ENCODE measurements at regions not wholly inside any gene's neighbourhood (a gene's known extent, or its start where the extent isn't known, plus 50 kb on each side); places are given as distances from the start of the nearest gene placed in this dataset.

DNA sequence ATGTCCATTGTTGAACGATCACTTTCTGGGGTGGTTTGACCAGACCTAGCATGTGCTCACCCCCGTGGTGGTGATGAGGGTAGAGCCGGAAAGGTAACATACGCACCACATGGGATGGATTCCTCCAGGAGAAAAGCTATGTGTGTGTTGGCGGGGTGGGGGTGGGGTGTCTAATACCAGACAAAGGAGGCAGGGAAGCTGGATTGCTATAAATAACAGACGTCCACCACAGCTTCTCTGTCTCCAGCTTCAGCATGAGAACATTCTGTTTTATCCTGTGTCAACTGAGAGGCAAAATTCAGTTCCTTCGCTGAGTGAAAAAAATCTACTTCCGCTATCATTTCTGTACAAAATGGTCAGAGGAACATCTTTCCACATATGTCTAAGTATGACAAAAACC lies 151.0 kb downstream of the PCSK1 start:
- DNase-seq = no peak

DNA sequence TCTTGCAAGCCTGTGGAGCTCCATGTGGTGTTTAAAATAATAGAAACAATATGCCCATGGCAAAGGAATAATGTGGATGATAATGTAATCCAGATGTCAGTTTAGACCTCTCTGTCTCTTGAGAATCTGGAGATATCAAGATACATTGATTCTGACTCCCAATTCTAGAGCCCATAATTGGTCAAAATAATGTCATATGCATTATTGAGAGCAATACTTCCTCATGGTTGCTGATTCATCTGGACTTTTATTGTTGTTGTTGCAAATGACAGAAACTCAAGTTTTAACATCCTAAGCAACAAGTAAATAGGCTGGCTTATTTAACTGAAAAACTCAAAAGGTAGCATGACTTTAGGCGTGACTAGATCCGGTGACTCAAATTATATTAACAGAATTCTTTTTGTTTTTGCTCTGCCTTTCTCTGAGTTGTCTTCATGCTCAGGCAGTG lies 152.1 kb downstream of the PCSK1 start:
- DNase-seq = no peak

DNA sequence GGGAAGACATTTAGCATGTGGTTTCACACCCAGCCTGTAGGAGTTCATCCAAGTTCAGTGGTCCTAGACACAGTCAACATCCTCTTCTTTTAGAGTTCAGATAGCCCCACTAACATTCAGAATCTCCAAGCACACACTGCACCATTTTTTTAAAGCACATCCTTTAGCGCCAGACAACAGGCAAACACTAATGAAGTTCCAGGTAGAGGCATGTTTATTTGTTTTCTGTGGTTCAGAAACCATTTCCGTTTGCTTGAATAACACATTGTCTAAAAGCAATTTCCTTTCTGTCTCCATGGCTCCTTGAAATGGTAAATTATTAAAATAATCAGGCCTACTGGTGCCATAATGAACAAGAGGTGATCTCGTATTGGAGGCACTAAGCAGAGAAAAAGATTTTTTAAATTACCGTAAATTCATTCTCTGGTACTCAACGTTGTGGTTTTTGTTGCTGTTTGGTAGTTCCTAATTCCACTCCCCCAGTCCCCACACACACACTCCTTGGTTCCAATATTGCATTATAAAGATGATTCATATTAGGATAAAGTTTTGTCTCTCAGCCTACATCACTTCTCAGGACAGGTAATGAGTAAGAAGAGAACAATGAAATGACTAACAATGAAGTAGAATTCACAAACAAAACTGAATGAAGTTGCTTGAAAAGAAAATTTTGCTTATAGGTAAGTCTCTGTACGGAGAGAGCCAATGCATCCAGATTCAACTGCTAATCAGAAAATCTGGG lies 153.1 kb downstream of the PCSK1 start:
- no peak for DNase-seq

DNA sequence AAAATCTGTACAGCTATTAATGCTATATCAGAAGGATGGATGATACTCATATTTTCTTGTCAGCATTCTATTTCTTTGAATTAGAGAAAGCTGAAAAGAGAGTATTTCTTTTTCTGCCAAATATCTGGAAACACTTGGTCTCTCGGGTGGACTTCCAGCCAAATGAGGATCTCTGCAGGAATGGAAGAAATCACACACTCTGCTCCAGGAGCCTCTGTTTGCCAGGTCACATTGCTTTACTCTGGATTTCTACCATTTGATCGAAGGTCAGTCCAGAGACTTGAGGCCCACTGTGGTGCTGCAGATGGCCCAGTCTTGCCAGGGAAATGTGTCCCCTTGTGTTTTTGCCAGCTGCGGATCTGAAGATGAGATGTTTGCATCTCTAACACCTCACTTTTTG lies 154.1 kb downstream of the PCSK1 start:
- DNase-seq = no peak

DNA sequence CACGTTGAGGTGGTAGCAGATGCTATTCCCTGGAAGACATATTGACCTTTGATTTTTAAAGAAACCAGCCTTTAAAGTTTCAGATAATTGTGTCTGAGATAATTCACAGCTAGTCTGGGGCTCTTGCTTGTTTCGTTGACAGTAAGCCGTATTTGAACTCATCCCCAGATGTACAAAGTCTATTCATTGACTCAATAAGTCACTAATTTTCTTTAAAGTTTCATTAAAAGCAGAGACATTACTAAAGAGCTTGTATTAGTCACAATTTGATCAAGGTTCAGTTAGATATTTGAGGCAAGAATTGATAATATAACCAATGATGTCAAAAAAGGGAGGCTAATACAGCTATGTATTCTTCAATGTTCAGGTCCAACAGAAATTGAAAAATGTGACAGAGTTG lies 158.0 kb downstream of the PCSK1 start:
- DNase-seq = no peak

DNA sequence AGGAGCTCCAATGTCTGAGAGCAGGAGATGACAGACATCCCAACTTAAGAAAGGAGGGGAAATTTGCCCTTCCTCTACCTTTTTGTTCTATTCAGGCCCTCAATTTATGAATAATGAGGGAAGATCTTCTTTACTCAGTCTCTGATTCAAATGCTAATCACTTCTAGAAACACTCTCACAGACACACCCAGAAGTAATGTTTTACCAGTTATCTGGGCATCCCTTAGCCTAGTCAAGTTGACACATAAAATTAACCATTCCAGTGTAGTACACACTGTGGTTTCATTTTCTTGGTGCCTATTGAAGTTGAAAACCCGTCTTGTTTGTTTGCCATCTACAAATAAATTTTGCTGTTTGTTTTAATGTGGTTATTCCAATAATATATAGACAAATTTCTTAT lies 167.6 kb downstream of the PCSK1 start:
- DNase-seq = no peak

DNA sequence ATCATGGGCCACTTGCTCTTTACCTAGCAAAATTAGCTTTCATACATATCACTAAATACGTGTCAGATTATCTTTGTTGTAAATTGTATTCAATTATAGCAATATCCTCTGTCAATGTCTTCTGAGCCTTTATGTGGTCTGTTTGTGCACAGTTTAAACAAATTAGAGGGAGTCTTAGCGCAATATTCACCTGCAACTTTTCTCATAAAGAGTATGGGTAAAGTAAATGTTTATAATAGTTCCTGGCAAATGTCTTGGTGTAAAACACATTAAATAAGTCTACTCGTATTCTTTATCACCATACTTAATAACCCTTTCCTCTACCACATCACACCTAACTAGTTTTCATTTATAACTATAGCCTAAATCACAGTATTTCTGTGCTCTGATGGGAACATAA lies 169.0 kb downstream of the PCSK1 start:
- no peak for DNase-seq

DNA sequence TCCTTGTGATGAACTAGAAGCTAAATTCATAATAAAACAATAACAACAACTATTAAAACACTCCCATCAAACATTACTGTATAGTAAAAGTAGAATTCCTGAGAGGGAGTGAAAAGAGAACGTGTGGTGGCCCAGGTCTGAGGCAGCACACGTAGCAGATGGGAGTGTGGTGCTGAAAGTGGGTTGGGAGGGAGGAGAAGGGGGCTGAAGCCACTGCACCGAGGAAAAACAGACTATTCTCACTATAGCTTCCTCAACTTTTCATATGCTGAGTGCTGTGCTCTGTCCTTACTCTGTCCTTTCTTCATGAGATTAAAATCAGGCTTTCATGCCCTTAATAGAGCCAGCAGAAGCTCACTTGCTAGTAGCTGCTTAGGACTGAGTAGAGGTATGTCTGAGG lies 170.9 kb downstream of the PCSK1 start:
- no peak for DNase-seq

DNA sequence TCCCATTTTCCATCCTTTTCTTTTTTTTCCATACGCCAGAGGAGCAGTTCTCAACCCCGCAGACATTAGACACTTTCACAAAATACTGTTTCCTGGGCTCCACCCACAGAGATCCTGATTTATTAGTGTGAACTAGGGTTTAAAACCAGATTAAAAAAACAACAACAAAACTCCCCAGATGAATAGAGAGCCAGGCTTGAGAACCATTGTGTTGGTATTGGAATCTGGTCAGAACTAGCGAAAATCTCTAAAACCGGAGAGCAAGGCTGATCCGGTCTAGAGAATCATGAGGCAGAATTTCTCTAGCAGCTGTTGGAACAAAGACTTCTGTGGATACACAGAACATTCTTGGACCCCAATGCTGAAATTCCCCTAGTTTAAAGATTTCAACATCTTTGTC lies 173.0 kb downstream of the PCSK1 start:
- DNase-seq = no peak

DNA sequence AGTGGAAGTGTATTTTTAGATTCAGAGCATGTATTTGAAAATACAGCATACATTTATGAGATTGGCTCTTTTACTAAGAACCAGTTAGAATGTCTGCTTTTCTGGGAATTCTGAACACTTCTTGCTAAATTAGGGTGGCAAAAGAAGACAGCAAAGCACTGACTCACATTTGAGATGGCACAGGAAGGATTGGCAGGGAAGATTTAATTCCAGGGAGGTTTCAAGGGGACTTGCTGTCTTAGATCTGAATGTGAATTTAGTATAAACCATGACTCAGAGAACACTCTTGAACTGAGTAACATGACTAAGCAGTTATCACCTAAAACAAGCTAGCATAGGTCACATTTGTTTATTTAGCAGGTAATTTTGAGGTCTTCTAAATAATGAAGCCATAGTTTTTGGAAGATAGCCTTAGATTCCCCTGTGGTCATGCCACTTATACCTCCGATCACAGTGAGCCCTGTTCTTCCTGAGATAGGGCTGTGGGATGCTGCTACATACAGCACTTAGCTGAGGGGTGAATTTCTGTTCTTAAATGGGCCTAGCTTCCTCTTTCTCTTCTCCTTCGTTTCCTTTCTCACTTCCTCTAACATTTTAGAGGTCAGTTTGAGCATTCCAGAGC lies 173.8 kb downstream of the PCSK1 start:
- DNase-seq = no peak

DNA sequence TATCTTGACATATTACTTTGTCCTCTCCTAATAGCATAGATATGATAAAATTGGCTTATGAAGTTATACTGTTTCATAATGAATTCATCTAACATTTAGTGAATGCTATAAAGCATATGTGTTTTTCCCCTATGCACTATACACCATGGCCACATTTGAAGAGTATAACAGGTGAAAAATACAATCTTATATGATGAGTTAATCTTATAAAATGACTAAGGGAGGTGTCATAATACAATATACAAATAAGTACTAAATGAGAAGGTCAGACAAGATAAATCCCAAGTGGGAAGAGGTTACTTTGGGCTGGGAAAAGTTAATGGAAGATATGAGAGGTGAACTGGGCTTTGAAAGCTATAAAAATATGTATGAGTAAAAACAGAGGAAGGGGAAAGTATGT lies 174.4 kb downstream of the PCSK1 start:
- DNase-seq = no peak

DNA sequence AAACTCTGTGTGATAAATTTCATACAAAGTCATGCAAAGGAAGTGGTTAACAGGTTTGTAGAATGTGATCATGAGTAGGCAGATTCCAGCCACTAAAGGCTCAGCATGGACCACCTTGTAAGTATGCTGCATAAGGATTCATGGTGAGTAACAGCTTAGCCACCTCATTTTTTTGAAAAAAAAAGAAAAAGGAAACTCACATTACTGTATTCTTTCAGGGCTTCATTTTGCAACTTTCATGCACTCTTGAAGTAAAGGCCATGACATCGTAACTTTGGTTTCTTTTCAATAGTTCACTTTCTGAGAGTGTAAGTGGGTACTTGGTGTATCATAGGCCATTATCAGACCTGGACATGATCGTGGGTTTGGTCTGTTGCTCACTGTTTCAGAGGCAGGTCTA lies 175.1 kb downstream of the PCSK1 start:
- no peak for DNase-seq

DNA sequence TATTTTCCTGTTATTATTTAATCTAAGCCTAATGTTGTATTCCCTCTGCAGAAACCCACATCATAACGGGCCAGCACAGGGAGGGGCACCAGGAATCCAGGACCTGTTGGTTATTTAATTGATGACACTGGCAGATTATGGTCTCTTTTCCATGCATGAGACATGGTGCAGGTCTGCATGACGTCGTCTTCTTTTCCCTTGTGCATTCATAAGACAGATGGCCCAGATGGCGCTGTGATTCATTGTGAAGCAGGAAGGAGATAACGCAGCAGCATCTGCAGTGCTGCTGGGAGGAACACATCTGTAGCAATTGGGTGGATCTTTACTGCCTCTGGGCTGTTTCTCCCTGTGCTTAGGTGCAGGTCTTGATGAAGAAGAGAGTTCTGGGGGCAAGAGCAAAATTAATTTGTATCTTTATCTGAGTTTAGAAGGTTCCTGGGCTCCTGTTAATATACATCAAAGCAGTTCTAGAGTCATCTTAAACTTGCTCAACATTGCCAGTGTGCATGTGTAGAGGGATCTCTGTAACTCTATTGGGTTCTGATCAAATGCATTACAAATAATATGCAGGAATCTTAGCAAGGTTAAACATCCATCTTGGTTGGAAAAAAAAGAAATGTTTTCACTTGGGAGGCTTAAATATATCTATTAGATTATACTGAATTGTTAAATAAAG lies 176.1 kb downstream of the PCSK1 start:
- peak in 1 of 2 donors; percentile 0 for DNase-seq

DNA sequence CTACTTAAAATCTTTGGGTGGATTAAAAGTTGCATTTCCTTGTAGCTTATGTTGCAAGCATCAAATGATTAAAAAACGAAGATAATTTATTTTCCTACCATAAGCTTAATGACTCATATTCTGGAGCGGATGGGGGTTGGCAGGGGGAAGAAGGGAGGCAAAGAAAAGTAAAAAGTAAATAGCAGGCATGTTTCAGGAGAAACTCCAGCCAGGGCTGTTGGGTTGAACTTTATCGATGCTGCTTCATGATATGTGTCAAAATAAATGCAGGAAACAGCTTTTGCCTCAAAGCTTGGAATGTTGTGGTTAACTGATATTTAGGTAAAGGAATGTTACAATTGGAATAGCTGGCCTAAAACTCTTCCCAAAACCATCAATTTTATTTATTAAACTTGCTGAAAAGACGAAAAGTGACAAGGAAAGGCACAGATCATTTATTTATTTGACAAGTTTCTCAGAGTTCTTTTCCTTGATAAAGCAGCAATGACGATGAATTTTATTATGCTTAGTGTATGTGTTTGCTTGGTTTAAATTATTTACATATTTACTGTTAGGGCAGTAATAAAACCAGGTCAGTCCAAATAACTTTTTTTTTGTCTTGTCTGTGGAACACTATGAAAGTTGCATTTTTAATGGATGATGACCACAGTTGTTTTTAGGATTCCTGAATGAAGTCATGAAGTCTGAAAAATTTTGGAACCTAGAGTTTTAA lies 177.9 kb downstream of the PCSK1 start:
- no peak for DNase-seq

DNA sequence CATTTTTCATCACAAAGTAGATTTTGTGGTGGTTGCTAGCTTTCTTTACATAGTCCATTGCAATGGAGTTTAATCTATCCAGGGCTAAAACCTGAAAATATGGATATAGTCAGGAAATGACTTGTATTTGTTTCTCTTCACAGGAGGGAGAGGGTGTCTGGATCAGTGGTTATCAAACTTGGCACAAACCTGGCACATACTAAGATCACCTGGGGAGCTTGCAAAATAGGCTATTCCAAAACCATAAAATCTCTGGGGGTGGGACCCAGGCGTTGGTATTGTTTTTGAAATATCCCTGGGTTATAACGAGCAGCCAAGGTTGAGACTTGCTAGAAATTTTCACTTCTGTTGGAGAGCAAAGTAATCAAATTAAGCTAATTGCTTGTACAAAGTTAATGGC lies 179.9 kb downstream of the PCSK1 start:
- no peak for DNase-seq

DNA sequence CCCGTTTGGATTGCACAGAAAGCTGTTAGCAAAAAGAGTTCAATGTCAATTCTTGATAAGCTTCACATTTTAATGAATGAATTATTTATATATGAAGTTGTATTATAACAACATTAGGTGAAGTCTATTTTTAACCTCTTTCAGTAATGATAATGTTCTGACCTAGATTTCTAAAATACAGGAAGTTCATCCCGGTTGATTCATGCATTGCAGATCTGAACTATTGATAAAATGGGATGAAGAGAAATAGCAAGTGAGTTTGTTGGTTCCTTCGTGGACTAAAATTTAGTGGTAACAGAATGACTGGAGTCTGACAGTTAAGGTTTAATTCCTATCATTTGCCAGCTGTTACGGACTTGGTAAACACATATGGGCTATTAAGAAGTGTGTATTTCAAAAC lies 180.5 kb downstream of the PCSK1 start:
- no peak for DNase-seq

DNA sequence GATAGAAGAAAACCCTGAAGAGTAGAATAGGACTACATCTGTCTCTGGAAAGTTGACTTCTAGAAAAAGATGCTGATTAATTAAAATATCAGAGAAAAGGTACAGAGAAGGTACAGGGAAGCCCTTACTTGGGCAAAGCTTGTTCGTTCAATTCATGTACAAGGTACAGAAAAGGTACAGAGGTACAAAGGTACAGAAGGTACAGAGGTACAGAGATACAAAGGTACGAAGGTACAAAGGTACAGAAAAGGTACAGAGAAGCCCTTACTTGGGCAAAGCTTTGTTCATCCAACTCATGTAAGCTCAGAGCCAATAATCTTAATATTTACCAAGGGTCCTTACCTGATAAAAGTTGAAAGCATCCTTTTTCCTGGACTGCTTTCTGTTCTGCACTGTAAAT lies 182.3 kb downstream of the PCSK1 start:
- DNase-seq = no peak

DNA sequence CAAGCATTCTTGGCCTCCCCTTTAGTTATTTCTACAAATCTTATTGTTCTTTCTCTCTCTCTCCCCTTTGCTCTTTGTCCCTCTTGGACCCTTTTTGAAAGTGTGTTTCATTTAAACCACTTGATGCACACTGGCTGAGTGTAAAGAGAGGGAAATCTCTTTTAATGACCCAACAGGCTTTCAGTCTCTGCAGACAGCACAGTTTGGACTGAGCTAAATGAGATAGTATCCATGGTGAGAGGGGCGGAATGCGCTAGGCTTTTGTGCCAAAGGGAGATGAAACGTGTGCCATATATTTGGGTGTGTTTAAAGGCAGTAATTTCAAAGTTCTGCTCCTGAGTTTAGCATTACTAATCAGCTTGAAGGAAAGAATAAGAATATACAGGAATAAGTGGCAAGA lies 184.9 kb downstream of the PCSK1 start:
- DNase-seq = no peak

DNA sequence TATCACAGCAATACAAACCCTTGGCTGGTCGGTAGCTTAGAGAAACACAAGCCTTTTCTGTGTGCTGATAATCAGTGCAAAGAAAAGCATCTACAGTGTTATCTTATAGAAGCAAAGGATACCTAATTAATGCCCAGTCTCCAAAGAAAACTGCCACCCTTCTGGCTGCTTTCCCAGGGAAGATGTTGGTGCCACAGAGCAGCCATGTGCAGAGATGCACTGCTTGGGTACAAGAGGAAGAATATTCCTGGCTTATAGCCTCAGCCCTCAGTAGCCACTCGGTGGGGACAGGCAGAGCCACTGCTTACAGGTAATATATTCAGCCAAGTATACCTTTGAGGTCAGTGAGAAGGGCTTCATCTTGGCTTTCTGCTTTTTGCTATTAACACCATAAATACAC lies 185.3 kb downstream of the PCSK1 start:
- no peak for DNase-seq

DNA sequence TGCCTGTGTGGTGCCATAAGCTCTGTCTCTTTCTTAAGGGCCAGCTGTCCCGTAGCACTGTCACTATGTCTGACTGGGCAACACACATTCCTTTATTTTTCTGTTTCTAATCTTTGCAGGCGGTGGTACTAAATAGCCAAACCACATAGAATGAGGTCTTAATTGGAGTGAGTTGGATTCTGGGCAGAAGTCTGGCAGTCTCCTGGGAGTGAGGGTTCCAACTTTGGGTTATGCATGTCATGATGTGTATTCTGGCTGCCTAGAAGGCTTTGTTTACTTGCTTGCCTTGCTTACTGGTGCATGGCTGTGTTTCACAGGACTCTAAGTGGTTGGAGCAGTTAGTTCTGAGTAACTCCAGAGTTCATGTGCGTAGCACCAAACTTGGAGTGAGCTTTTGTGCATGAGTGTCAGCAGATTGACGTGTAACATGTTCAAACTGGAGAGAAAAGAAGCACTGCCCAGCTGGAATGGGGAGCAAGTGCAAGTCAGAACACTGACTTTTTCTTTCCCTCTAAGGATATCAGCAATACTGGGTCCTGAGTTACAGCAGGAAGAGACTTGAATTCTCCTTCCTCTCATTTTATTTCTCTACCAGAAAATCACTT lies 185.8 kb downstream of the PCSK1 start:
- no peak for DNase-seq

DNA sequence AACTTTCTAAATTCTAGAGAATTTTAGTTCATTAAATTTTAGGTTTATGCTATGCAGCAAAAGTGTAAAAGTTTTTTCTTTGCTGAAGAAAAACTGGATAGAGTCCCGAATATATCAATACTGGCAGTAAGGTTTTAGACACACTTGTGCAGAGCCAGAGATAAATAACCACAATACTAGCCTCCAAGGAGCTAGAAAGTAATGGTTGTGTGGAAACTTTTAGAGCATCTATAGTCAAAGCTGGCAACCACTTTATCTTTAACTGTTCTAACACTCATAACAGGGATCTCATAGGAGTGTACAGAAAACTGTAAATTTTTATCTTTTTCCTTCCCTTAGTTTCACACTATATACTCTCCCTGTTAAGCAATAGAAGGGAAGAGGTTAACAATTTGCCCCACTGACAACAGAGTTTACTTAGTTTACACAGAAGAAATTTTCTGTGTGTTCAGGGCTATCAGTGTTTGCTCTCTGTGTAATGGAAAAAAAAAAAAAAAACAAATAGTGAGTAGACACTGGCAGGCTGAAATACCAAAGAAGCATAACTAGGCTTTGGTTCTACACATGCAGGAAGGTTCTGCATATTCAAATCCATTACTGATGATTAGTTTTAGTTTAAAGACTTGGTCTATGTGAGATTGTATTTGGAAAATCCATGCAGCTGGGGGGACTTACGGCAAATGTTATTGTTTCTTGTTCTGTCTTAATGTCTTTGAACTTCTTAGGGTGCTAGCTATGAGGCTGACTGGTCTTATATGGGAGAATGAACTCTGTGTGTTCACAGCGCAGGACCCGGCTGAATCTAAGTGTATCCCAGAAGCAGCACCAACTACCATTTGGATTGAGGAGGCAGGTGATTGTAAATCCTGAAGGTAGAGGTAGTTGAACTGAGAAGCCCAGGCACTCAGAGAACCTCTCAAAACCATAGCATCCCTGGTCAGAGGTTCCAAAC lies 187.6 kb downstream of the PCSK1 start:
- DNase-seq = no peak

DNA sequence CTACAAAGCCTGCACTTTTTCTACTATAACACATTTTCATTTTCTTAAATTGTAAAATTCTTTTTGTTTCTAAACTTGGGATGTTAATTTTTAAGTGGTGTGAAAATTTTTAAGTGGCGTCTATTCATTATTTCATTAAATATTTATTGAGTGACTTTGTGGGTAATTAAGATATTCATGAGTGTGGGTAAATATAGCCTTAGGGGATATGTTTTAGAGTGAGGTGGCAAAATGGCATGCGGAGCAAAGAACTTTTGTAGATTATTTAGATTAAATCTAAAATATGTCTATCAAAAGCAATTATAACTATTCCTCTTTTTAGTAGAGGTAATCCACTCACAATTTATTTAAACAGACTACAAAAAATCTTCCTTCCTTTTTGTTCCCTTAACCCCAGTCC lies 188.4 kb downstream of the PCSK1 start:
- DNase-seq = no peak
